Stomach (tissue), 4 donors: ENCODE measurements at regions not wholly inside any gene's neighbourhood (a gene's known extent, or its start where the extent isn't known, plus 50 kb on each side); places are given as distances from the start of the nearest gene placed in this dataset.

Experiments
- POLR2A ChIP-seq, 4 donors: fragments of 450-650 bp; IDR thresholded peaks; one replicate each; pipeline ENCODE4 v1.6.1; 2016; ENCODE audit warnings: antibody characterized with exemption in 4 of 4, control low read depth in 2 of 4, mild to moderate bottlenecking in 1 of 4, moderate library complexity in 1 of 4
- TF ChIP-seq, protein P1 (sequence below), 7 experiments: fragments of 450-650 bp in 4 of 7; fragments of 200-600 bp in 3 of 7; sonication (generic) in 3 of 7; IDR thresholded peaks; one replicate each; pipeline ENCODE4 v1.5.1; 2016 to 2019; ENCODE audit warnings: antibody characterized with exemption in 7 of 7, control low read depth in 2 of 7, mild to moderate bottlenecking in 1 of 7

GRCh38 chr2:20526160-20526559, 79.3 kb downstream of the RHOB start:
- TF ChIP-seq, protein P1, sequence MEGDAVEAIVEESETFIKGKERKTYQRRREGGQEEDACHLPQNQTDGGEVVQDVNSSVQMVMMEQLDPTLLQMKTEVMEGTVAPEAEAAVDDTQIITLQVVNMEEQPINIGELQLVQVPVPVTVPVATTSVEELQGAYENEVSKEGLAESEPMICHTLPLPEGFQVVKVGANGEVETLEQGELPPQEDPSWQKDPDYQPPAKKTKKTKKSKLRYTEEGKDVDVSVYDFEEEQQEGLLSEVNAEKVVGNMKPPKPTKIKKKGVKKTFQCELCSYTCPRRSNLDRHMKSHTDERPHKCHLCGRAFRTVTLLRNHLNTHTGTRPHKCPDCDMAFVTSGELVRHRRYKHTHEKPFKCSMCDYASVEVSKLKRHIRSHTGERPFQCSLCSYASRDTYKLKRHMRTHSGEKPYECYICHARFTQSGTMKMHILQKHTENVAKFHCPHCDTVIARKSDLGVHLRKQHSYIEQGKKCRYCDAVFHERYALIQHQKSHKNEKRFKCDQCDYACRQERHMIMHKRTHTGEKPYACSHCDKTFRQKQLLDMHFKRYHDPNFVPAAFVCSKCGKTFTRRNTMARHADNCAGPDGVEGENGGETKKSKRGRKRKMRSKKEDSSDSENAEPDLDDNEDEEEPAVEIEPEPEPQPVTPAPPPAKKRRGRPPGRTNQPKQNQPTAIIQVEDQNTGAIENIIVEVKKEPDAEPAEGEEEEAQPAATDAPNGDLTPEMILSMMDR (IDR thresholded peaks at IDR 0.05), result no peak
- no peak for TF ChIP-seq POLR2A (IDR thresholded peaks at IDR 0.05)
